Sciatic nerve (tissue), 2 donors: ENCODE measurements at regions not wholly inside any gene's neighbourhood (a gene's known extent, or its start where the extent isn't known, plus 50 kb on each side); places are given as distances from the start of the nearest gene placed in this dataset.

Source experiments
- ATAC-seq: fragments of 200-7000 bp; cut with Tn5 transposase; one replicate; pipeline ENCODE4 v1.9.1; 2020; ENCODE audit warnings: mild to moderate bottlenecking, moderate library complexity
- DNase-seq: peaks from one replicate; pipeline ENCODE4 v3.0.0-alpha.2; 2020; ENCODE audit warnings: low spot score
- intact Hi-C: fragments of 100-400 bp; cut with DNase I; formaldehyde crosslinking; loops from one replicate; pipeline ENCODE4 v1.14.2; 2022
- donor health status: DM: no; HTN: no; CAD: no.
- donor health status: DM: no; HTN: no; CAD: no.

GRCh38 chr9:2341956-2342355, 279.6 kb upstream of the VLDLR start:
- DNase-seq (no peak), ATAC-seq (no peak)
- intact Hi-C loops, result no loop called here

DNA sequence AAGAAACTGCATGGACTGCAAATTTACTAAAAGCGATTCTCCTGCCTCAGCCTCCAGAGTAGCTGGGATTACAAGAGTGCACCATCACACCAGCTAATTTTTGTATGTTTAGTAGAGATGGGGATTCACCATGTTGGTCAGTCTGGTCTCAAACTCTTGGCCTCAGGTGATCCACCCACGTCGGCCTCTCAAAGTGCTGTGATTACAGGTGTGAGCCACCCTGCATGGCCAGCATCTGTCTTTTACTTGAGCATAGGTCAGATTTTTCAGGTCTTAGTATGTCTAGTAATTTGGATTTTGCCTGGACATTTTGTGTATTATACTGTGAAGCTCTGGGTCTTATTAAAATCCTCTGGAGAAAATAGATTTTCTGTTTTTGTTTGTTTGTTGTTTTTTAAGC, 277.8 kb upstream of the VLDLR start:
- intact Hi-C loops, result no loop called here
- no peak for DNase-seq
- no peak for ATAC-seq

DNA sequence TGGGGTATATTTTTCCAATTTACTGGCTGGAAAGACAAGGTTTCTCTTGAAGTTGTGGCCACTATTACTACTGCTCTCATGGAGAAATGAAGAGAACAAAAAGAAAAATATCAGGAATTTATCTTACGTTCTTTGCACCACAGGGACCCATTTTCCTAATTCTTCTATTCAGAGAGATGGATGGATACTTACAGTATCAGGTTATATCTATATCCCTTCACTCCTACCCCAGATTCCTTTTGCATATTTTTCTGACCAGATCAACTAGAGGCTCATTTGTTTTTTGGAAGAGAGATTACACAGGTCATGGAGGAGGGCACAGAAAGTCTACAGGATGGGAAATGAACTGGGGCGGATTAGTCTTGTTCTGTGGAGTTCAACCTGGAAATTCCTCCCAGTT, 277.2 kb upstream of the VLDLR start:
- no peak for DNase-seq
- intact Hi-C loops, result no loop called here

DNA sequence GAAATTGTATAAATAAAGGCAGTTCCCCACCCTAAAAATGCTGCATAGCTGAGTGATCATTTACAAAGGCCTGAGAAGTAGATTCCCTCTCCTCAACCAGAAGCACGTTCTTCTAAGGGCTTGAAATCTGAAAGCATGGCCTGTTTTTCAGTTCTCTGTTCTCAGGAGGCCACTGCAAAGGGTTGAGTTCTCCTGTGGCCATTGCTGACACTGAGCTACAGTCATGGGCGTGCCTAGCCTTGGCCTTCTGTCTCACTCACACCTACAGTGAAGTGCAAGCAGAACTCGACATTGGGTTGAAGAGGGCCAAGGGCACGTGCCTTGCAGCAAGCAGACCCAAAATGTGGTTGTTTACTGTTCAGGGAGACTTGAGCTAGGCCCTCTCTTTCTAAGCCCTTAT, 276.6 kb upstream of the VLDLR start:
- intact Hi-C loops, result no loop called here
- ATAC-seq (no peak), DNase-seq (no peak)

More for the DNA sequence above, 277.2 kb upstream of the VLDLR start:
- no peak for ATAC-seq

DNA sequence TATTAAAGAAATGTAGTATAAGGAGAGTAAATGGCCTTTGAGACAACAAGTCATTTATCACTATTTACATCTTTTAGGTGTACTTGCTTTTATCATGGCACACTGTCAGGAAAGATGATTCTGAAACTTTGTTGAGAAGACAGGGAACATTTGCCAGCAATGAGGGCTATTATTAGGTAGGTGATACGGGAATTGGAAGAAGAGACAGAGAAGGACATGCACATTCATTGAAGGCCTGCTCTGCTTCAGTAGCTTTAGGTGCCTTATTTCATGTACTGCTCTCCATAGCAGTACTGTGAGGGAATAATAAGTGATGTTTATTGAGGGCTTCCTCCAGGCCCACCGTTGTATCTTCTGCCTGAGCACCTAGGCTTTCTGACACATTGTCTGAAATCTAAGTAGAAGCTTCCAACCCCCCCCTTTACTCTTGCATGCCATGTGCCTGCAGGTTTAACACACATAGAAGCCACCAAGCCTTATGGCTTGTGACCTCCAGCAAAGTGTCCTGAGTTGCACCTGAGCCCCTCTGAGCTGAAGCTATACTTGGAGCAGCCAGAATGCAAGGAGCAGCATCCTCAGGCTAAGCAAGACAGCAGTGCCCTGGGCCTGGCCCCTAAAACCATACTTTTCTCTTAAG, 275.2 kb upstream of the VLDLR start:
- DNase-seq (no peak), ATAC-seq (no peak)
- intact Hi-C loops, result no loop called here

- ATAC-seq (no peak), DNase-seq (no peak)
- intact Hi-C loops, result no loop called here
These were observed 270.3 kb upstream of the VLDLR start for GRCh38 chr9:2351324-2351723.

GRCh38 chr9:2354216-2354615, 267.4 kb upstream of the VLDLR start:
- intact Hi-C loops, result no loop called here
- ATAC-seq, result no peak
- DNase-seq, result no peak

DNA sequence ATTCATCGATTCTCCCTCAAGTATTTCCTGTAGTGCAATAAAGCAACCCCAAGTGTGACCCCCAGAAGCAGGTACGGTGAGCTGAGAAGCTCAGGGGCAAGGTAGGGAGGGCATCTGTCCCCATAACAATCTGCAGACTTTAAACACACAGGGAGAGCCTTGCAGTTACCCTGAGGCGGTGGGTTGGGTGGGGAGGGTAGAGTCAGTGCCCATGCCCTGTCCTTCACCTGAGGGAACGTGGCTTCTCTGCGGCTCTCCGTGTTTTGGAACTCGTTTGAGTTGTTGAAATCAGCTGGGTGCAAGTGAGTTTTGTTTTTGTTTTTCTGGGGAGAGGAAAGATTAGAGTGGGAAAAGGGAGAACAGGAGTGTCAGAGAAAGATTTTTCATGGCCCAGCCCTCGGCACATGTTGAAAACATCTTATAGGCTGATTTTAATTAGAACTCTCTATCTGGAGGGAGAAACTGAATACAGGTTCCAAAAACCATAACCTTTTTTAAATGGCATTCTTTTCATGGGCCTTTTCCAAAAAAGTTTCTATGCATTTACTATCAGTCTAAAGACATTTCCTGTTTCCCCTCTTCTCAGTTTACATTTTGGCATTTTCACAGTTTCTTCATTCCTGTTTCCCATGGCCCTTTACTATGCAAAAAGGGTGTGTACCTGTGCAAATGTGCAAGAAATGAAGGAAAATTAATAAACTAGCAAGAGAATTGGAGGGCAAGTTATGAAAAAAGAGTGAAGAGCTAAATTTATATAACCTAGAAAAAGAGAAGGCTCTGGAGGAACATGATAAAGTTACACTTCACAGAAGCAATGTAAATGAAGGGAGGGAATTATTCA, 266.5 kb upstream of the VLDLR start:
- no peak for DNase-seq
- ATAC-seq, result no peak
- intact Hi-C loops, result no loop called here

DNA sequence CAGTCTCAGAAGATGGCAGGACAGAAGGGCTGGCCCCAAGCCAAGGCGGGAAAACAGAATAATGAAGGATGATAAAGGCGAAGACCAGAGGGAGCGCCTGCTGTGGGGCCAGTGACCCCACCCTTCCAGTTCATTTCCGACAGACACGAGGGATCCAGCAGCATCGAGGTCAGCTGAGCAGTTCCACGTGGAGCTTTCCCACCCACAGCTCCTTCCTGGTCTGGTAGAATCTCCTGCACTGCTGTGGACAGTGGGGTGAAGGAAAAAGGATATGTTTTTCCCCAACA, 265.9 kb upstream of the VLDLR start:
- no peak for DNase-seq
- intact Hi-C loops, result no loop called here
- ATAC-seq, result peak; percentile 17

DNA sequence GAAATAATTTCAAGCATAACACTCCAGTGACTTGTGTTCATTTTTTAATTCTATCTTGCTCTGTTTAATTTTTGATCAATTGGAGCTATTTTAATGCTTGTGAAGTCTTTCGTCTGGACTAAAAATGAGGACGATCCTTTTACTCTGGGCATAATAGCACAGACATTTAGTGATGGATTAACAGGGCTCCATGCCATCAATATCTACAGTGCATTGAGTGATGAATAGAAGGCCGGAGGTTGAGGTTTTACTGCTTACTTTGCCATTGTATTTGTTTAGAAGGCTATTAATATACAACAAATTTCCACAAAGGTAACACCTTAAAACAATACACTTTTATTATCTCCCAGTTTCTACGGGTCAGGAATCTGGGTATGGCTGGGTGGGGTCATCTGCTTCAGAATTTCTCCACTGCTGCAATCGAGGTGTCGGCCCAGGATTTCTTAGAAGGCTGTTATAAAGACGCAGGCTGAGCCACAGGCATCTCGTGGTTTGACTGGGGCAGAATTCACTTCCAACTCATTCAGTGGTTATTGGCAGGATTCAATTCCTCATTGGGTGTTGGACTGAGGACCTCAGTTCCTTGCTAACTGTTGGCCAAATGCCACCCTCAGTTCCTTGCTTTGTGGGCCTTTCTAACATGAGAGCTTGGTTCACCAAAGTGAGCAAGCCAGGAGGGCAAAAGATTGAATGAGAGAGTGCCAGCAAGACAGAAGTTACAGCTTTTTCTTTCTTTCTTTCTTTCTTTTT, 265.4 kb upstream of the VLDLR start:
- intact Hi-C loops, result no loop called here
- ATAC-seq, result no peak
- no peak for DNase-seq

- intact Hi-C loops, result no loop called here
- no peak for DNase-seq
These were observed 261.6 kb upstream of the VLDLR start for GRCh38 chr9:2359891-2360471.

DNA sequence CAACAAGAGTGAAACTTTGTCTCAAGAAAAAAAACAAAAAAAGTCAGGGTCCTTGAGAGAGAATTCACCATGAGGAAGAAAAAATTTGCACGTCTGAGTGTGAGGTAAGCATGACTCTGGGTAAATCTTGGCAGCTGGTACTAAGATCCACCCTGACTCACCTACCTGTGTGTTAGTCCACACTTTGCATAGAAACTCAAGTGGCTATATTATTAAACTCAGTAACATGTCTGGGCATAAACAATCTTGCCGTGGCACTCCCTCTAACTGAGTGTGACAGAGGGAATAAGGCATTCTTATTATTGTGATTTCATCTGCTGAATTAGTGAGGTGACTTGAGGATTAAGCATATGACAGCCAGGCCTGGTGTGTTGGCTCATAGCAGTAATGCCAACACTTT, 259.4 kb upstream of the VLDLR start:
- intact Hi-C loops, result no loop called here
- no peak for DNase-seq
- ATAC-seq, result no peak

More at GRCh38 chr9:2359891-2360471, 261.6 kb upstream of the VLDLR start:
- no peak for ATAC-seq

DNA sequence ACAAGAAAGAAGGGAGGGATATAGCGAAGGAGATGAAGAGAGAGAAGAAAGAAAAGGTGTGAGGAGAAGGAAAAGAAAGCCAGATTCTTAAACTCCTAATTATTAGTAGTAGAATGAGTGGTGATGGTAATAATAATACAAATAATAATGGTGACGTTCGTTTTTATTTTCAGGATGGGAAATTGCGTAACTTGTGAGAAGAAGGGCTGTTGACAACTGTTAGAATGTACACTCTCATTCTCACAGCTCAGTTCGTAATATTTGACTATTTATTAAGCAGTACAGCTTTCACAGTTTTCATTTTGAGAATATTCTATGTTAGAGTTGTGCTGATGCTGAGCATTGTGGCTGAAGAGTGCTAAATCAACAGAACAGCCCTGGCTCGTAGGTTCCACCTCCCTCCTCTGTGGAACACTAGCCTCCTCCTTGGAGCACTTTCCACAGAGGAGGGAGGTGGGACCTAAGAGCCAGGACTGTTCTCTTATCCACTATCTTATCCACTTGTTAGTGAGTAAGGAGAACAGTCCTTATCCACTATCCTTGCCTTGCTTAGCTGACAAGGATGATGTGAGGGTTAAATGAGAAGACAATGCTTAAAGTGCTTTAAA, 258.3 kb upstream of the VLDLR start:
- intact Hi-C loops, result no loop called here
- DNase-seq (no peak), ATAC-seq (no peak)

GRCh38 chr9:2363781-2364180, 257.8 kb upstream of the VLDLR start:
- ATAC-seq (no peak), DNase-seq (no peak)
- intact Hi-C loops, result no loop called here

DNA sequence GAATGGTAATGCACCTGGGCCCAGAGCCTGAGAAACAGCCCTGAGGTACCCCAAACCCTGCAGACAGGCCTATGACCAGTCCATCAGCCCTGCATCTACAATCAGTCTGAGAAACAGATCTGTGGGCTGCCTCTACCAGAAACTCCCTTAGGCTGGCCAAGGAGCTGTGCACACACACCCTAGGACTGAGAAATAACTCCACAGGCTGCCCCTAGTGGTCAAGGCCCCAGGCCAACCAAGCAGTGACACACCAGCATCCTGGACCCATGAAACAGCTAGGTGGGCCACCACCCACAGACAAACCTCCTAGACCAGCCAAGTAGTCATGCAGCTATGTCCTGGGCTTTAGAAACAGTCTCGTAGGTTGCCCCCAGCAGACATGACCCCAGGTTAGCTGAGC, 253.6 kb upstream of the VLDLR start:
- intact Hi-C loops, result no loop called here
- ATAC-seq, result no peak

GRCh38 chr9:2373648-2374047, 247.9 kb upstream of the VLDLR start:
- intact Hi-C loops, result no loop called here
- DNase-seq (no peak), ATAC-seq (no peak)

More for the DNA sequence above, 253.6 kb upstream of the VLDLR start:
- no peak for DNase-seq

DNA sequence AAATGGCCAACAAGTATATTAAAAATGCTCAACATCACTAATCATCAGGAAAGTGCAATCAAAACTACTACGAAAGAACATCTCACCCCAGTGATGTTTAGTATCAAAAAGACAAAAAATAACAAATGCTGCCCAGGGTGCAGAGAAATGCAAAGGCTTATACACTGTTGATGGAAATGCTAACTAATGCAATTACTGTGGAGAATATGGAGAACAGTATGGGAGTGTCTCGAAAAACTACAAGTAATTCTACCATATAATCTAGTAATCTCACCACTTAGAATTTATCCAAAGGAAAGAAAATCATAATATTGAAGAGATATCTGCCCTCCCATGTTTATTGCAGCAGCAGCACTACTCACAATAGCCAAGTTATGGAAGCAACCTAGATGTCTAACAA, 246.5 kb upstream of the VLDLR start:
- ATAC-seq, result no peak
- no peak for DNase-seq
- intact Hi-C loops, result no loop called here

GRCh38 chr9:2377117-2377516, 244.5 kb upstream of the VLDLR start:
- DNase-seq (no peak), ATAC-seq (no peak)
- intact Hi-C loops, result no loop called here

DNA sequence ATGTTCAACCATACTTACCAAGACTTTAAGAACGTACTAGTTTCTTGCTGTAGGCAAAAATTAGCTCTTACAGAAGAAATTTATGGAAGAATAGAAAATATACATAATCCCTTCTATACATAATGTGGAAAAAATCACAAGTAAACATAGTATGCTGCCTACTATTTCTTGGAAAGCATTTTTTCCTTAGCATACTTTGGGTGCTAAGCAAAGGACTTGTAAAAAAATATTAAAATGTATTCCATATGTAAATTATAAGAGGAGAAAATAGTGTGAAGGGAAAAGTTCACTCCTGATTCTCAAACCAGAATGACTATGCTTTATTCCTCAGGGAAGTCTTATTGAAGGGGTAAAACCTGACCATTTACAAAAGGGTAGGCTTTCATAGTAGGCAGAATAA, 243.8 kb upstream of the VLDLR start:
- intact Hi-C loops, result no loop called here
- DNase-seq (no peak), ATAC-seq (no peak)

GRCh38 chr9:2378266-2378665, 243.3 kb upstream of the VLDLR start:
- DNase-seq (no peak), ATAC-seq (no peak)
- intact Hi-C loops, result no loop called here
